ENCODE measurements at regions not wholly inside any gene's neighbourhood (a gene's known extent, or its start where the extent isn't known, plus 50 kb on each side); places are given as distances from the start of the nearest gene placed in this dataset.

GRCh38 chr22:45096256-45096907, 67.3 kb upstream of the NUP50 start:
- DNase-seq: peak; percentile 32

GRCh38 chr22:45097061-45097460, 66.7 kb upstream of the NUP50 start:
- DNase-seq: no peak

GRCh38 chr22:45098056-45098455, 65.7 kb upstream of the NUP50 start:
- no peak for DNase-seq

- no peak for DNase-seq
Measured at GRCh38 chr22:45099961-45100360, 63.8 kb upstream of the NUP50 start.

- no peak for DNase-seq
Measured at GRCh38 chr22:45101515-45102227, 62.1 kb upstream of the NUP50 start.

- DNase-seq: no peak
Measured at GRCh38 chr22:45102896-45103420, 60.8 kb upstream of the NUP50 start.

GRCh38 chr22:45103756-45104155, 60.0 kb upstream of the NUP50 start:
- DNase-seq: no peak

- no peak for DNase-seq
Measured at GRCh38 chr22:45104313-45104712, 59.4 kb upstream of the NUP50 start.

GRCh38 chr22:45105281-45105702, 58.4 kb upstream of the NUP50 start:
- no peak for DNase-seq

- no peak for DNase-seq
Measured at GRCh38 chr22:45107671-45108070, 56.1 kb upstream of the NUP50 start.

- DNase-seq: no peak
Measured at GRCh38 chr22:45112136-45112879, 51.4 kb upstream of the NUP50 start.

Data from activated CD8-positive, alpha-beta memory T cell treated with anti-CD3 and anti-CD28 coated beads, Interleukin-2, amount 50 U/mL, for 4 hours (primary cell).